ENCODE measurements at regions not wholly inside any gene's neighbourhood (a gene's known extent, or its start where the extent isn't known, plus 50 kb on each side); places are given as distances from the start of the nearest gene placed in this dataset.

DNA sequence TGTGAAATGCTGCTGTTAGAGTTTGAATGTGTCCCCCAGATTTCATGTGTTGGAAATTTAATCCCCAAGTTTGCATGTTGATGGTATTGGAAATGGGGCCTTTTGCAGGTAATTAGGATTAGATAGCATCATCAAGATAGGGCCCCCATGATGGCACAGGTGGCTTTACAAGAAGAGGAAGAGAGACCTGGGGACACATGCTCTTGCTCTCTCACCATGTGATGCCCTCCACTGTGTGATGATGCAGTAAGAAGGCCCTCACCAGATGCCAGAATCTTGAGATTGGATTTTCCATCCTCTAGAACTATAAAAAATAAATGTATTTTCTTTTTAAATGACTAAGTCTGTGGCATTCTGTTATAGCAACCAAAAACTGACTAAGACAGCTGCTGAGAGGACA is 57.0 kb upstream of the NEK7 start:
- no peak for TF ChIP-seq POLR2A (IDR thresholded peaks at IDR 0.05)
- TF ChIP-seq, protein P1, sequence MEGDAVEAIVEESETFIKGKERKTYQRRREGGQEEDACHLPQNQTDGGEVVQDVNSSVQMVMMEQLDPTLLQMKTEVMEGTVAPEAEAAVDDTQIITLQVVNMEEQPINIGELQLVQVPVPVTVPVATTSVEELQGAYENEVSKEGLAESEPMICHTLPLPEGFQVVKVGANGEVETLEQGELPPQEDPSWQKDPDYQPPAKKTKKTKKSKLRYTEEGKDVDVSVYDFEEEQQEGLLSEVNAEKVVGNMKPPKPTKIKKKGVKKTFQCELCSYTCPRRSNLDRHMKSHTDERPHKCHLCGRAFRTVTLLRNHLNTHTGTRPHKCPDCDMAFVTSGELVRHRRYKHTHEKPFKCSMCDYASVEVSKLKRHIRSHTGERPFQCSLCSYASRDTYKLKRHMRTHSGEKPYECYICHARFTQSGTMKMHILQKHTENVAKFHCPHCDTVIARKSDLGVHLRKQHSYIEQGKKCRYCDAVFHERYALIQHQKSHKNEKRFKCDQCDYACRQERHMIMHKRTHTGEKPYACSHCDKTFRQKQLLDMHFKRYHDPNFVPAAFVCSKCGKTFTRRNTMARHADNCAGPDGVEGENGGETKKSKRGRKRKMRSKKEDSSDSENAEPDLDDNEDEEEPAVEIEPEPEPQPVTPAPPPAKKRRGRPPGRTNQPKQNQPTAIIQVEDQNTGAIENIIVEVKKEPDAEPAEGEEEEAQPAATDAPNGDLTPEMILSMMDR (IDR thresholded peaks at IDR 0.05), result no peak
- H3K4me3 ChIP-seq (ENCODE audit: low read depth, poor library complexity, severe bottlenecking), result no peak overlapping the region
- intact Hi-C loops (cut with DNase I; ENCODE audit: low total_unique reads), result no loop called here
- DNase-seq (ENCODE audit: low spot score in 2 of 2), result no peak

DNA sequence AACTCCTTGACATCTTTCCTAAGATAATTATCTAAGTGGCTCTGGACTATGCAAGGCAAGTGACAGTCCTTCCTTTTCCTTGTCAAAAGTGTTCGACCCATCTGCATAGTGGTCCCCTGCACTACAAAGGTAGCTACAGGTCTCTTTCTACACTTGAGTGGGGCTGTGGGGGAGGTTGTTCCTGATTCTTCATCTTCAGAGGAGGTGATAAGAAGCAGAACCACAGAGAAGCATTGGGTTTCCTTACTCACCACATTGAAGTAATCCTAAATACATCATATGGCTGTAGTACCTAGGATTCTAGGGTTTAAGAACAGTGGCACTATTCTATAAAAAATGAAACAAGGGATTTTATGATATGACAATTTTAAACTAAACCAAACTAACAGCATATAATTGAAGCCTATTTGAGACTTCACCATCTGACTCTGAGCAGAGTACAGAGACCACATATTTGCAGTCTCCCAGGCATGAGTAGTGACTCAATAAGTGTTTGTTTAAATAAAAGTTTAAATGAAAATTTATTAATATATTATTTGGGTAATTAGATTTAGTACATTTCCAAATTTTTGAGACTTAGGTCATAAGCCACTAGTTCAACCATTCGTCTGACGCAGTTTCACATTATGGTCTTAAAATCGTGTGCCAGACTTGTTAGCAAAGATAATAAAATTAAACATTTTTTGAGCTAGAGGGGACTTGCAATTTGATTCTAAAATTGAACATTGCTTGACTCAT is 54.9 kb upstream of the NEK7 start:
- WGBS, 2 donors, result 43 to 49% methylated on average over 4 of the region's 4 CpGs
- intact Hi-C loops (cut with DNase I; ENCODE audit: low total_unique reads), result no loop called here

DNA sequence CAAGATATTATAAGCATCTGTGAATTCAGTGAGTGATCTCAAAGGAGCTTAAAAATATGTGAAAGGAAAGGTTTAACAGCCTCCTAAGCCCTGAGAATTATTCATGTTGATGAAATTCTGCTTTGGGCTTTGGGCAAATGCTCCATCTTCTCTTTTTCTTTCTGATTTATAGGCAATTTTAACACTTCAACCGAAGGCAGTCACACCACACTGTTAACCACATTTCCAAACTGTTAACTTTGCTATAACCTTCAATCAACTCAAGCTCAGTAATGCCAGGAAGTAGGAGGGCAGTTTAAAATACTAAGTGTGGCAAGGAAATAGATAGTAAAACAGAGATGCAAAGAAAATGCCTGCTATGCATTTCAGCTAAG is 54.4 kb upstream of the NEK7 start:
- no peak for DNase-seq (ENCODE audit: low spot score in 2 of 2)
- TF ChIP-seq POLR2A (IDR thresholded peaks at IDR 0.05), result no peak
- TF ChIP-seq, protein P1 (IDR thresholded peaks at IDR 0.05), result no peak
- 3 to 6% methylated on average over 1 of the region's 1 CpG for WGBS, 2 donors
- intact Hi-C loops (cut with DNase I; ENCODE audit: low total_unique reads), result no loop called here
- H3K4me3 ChIP-seq (ENCODE audit: low read depth, poor library complexity, severe bottlenecking), result no peak overlapping the region

More for the DNA sequence above, 54.9 kb upstream of the NEK7 start:
- no peak overlapping the region for H3K4me3 ChIP-seq (ENCODE audit: low read depth, poor library complexity, severe bottlenecking)
- TF ChIP-seq POLR2A (IDR thresholded peaks at IDR 0.05), result no peak
- TF ChIP-seq, protein P1 (IDR thresholded peaks at IDR 0.05), result no peak
- no peak for DNase-seq (ENCODE audit: low spot score in 2 of 2)

DNA sequence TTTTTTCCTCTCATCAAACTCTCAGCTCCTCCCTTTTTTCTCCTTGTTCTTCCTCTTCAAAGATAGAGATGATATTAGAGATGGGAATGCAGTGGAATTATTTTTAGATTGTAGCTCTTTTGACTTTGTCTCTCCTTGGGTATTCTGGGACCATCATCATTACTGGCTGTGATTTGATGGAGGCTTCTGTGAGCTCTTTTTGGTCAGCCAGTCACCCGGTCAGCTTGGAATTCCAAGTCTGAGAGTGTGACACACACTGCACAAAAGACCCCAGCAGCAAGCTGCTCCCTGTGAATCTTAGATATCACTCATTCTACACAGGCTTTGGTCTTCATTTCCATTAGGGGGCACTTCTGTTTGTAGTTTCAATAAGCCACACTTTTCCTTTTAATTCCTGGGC is 51.6 kb upstream of the NEK7 start:
- no peak for DNase-seq (ENCODE audit: low spot score in 2 of 2)
- no peak overlapping the region for H3K4me3 ChIP-seq (ENCODE audit: low read depth, poor library complexity, severe bottlenecking)
- 78 to 83% methylated on average over 1 of the region's 1 CpG for WGBS, 2 donors
- intact Hi-C loops (cut with DNase I; ENCODE audit: low total_unique reads), result no loop called here
- no peak for TF ChIP-seq POLR2A (IDR thresholded peaks at IDR 0.05)
- TF ChIP-seq, protein P1 (IDR thresholded peaks at IDR 0.05), result no peak

DNA sequence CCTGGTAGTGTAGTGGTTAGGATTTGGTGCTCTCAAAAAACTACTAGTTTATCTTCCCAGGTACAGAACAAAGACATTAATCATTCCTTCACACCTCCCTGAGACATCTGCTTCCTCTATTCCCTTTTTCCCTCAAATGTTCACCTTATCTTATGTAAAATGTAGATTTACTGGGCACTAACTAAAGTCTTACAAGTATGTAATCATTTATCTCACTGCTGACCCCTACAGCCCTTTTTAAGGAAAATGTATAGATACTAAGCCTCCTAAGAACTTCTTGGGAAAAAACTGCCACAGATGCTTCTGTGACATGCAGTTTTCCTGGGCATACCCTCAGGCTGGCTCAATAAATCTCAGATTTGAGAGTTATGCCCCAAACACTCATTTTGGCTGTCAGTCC is 50.8 kb upstream of the NEK7 start:
- H3K4me3 ChIP-seq (ENCODE audit: low read depth, poor library complexity, severe bottlenecking), result no peak overlapping the region
- TF ChIP-seq, protein P1 (IDR thresholded peaks at IDR 0.05), result no peak
- no peak for TF ChIP-seq POLR2A (IDR thresholded peaks at IDR 0.05)
- no peak for DNase-seq (ENCODE audit: low spot score in 2 of 2)
- intact Hi-C loops (cut with DNase I; ENCODE audit: low total_unique reads), result no loop called here

Measured in lower leg skin (tissue), 4 donors.